Smooth muscle cell (in vitro differentiated cells): ENCODE measurements at regions not wholly inside any gene's neighbourhood (a gene's known extent, or its start where the extent isn't known, plus 50 kb on each side); places are given as distances from the start of the nearest gene placed in this dataset.

Source experiments
- DNase-seq: peaks from one replicate; lab custom pipeline; 2025; ENCODE audit not compliant: unreplicated experiment; lab: John Stamatoyannopoulos, UW
- H2AFZ ChIP-seq: fragments of 200-600 bp; sonication (generic); 2 replicates; pipeline ENCODE4 v1.6.0; 2016; ENCODE audit warnings: antibody characterized with exemption, low read depth, mild to moderate bottlenecking
- H3F3A ChIP-seq: fragments of 200-600 bp; sonication (generic); 2 replicates; pipeline ENCODE4 v1.6.0; 2017; ENCODE audit warnings: antibody characterized with exemption, low read depth
- H3K27ac ChIP-seq: fragments of 200-600 bp; sonication (generic); 2 replicates; pipeline ENCODE4 v1.5.1; 2016; ENCODE audit warnings: low read depth, mild to moderate bottlenecking
- H3K27me3 ChIP-seq: fragments of 200-600 bp; sonication (generic); 2 replicates; pipeline ENCODE4 v1.6.1; 2016; ENCODE audit warnings: low read depth, mild to moderate bottlenecking
- H3K36me3 ChIP-seq: fragments of 200-600 bp; sonication (generic); 2 replicates; pipeline ENCODE4 v1.5.1; 2016; ENCODE audit warnings: low read depth
- H3K4me1 ChIP-seq: fragments of 200-600 bp; sonication (generic); 2 replicates; pipeline ENCODE4 v1.5.1; 2016; ENCODE audit warnings: low read depth
- H3K4me2 ChIP-seq: fragments of 200-600 bp; sonication (generic); 2 replicates; pipeline ENCODE4 v1.6.0; 2016; ENCODE audit warnings: mild to moderate bottlenecking
- H3K4me3 ChIP-seq: fragments of 200-600 bp; sonication (generic); 2 replicates; pipeline ENCODE4 v1.5.1; 2016; ENCODE audit warnings: mild to moderate bottlenecking
- H3K79me2 ChIP-seq: fragments of 200-600 bp; sonication (generic); 2 replicates; pipeline ENCODE4 v1.6.0; 2016; ENCODE audit warnings: low read depth, mild to moderate bottlenecking
- H3K9ac ChIP-seq: fragments of 200-600 bp; sonication (generic); 2 replicates; pipeline ENCODE4 v1.6.0; 2016; ENCODE audit warnings: low read depth
- H3K9me3 ChIP-seq: fragments of 200-600 bp; sonication (generic); replicated peaks from 2 replicates; pipeline ENCODE4 v1.5.1; 2016; ENCODE audit warnings: low read depth
- H4K20me1 ChIP-seq: fragments of 200-600 bp; sonication (generic); 2 replicates; pipeline ENCODE4 v1.6.0; 2016; ENCODE audit warnings: low read depth
- CTCF ChIP-seq: fragments of 200-600 bp; sonication (generic); IDR thresholded peaks from 2 replicates; pipeline ENCODE4 v1.5.1; 2017; ENCODE audit warnings: borderline replicate concordance, mild to moderate bottlenecking, antibody characterized with exemption; ENCODE audit not compliant: insufficient read depth, poor library complexity, severe bottlenecking
- WGBS: methylation state at CpG from one replicate; pipeline ENCODE4 v1.1.7; 2016; ENCODE audit warnings: low lambda C conversion rate; 5-methylcytosine and 5-hydroxymethylcytosine counted together

DNA sequence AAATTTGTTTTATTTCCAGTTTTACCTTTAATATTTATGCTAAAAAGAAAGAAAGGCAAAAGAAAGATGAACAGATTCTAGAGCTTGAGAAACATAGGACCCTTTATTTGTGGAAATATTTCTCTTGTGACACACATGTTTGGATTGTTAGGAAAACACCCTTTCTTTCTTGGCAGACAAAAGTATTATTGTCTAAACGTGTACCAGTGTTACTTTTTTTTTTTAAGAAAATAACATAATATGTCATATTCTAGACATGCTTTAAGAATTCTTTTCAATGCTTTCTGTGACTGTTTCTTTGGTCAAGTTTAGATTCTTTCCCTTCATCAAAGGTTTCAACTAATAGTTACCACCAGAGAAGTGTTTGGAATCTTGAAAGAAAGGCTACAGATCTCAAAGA is 183.4 kb upstream of the CNR1 start:
- no peak overlapping the region for H3K4me2 ChIP-seq
- no peak overlapping the region for H3K9ac ChIP-seq
- no peak overlapping the region for H3K4me3 ChIP-seq
- H3K9me3 ChIP-seq = no peaks in the 10 kb centered on the region
- WGBS = 63% methylated on average over 1 of the region's 1 CpG
- no peaks in the 10 kb centered on the region for H3K79me2 ChIP-seq
- no peaks in the 10 kb centered on the region for H3F3A ChIP-seq
- H4K20me1 ChIP-seq = no peaks in the 10 kb centered on the region
- no peak overlapping the region for H3K27ac ChIP-seq
- no peaks in the 10 kb centered on the region for H3K27me3 ChIP-seq
- DNase-seq = no peak
- no peaks in the 10 kb centered on the region for H3K4me1 ChIP-seq
- H3K36me3 ChIP-seq = no peaks in the 10 kb centered on the region
- no peak for TF ChIP-seq CTCF
- H2AFZ ChIP-seq = no peak overlapping the region

DNA sequence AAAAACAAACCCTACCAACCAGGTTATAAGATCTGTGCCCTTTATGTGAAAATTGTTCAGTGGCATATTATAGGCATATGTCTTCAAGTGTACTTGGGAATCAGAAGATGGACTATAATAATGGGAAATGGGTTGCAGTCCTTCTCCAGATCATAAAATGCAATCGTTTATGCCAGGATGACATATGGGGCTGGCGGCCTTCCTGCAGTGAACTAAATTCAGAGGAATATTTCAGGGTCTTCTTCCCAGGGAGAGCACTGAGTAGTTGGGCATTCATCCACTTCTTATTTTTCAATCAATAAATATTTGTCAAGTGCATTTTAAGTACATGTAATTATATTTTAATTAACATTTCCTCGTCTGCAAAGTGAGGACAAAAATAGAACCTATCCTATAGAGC is 176.2 kb upstream of the CNR1 start:
- Histone ChIP-seq H3K4me1 (no peaks in the 10 kb centered on the region), H3K9me3 (no peaks in the 10 kb centered on the region), H3K4me2 (no peak overlapping the region), H3K36me3 (no peaks in the 10 kb centered on the region), H3K27ac (no peak overlapping the region), H3K9ac (no peak overlapping the region), H3F3A (no peaks in the 10 kb centered on the region), H4K20me1 (no peaks in the 10 kb centered on the region), H2AFZ (no peak overlapping the region), H3K79me2 (no peaks in the 10 kb centered on the region), H3K27me3 (no peaks in the 10 kb centered on the region), H3K4me3 (no peak overlapping the region)
- no peak for TF ChIP-seq CTCF
- DNase-seq = no peak
- 91% methylated on average over 3 of the region's 3 CpGs for WGBS

DNA sequence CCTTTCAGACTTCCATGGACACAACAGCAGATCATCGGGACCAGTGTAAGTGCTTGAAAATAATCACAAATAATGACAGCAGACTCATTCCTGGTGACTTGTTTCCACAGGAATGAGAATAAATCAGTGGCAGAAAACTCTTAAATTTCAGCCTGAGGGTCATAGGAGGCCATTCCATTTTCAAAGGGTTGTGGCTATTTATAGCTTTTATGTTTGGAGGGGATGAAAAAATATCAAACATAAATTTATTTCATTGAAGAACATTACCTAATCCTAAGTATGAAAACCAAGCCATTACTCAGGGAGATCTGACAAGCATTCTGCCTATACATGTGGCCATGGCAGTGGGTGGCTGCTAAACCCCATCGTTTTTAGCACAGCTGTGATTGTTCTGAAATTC is 173.6 kb upstream of the CNR1 start:
- no peak overlapping the region for H3K4me2 ChIP-seq
- H4K20me1 ChIP-seq = no peaks in the 10 kb centered on the region
- 45% methylated on average over 2 of the region's 2 CpGs for WGBS
- no peak overlapping the region for H2AFZ ChIP-seq
- H3K4me1 ChIP-seq = no peaks in the 10 kb centered on the region
- no peak for TF ChIP-seq CTCF
- H3K27ac ChIP-seq = no peak overlapping the region
- no peak overlapping the region for H3K4me3 ChIP-seq
- H3K9me3 ChIP-seq = no peaks in the 10 kb centered on the region
- no peak overlapping the region for H3K9ac ChIP-seq
- DNase-seq = no peak
- no peaks in the 10 kb centered on the region for H3K27me3 ChIP-seq
- H3K79me2 ChIP-seq = no peaks in the 10 kb centered on the region
- H3K36me3 ChIP-seq = no peaks in the 10 kb centered on the region
- H3F3A ChIP-seq = no peaks in the 10 kb centered on the region

- no peak overlapping the region for H3K4me3 ChIP-seq
- H3K36me3 ChIP-seq = no peaks in the 10 kb centered on the region
- no peaks in the 10 kb centered on the region for H3K9me3 ChIP-seq
- H3K4me1 ChIP-seq = no peaks in the 10 kb centered on the region
- H3K9ac ChIP-seq = no peak overlapping the region
- DNase-seq = no peak
- H4K20me1 ChIP-seq = no peaks in the 10 kb centered on the region
- no peaks in the 10 kb centered on the region for H3F3A ChIP-seq
- WGBS = 83% methylated on average over 1 of the region's 1 CpG
- no peaks in the 10 kb centered on the region for H3K79me2 ChIP-seq
- no peak overlapping the region for H2AFZ ChIP-seq
- H3K27me3 ChIP-seq = no peaks in the 10 kb centered on the region
- no peak overlapping the region for H3K4me2 ChIP-seq
- TF ChIP-seq CTCF = no peak
- H3K27ac ChIP-seq = no peak overlapping the region
Observed at GRCh38 chr6:88321306-88321705, 155.2 kb upstream of the CNR1 start.
